ENCODE measurements at regions not wholly inside any gene's neighbourhood (a gene's known extent, or its start where the extent isn't known, plus 50 kb on each side); places are given as distances from the start of the nearest gene placed in this dataset.

GRCh38 chr1:17994046-17994445 is 113.6 kb upstream of the IGSF21 start:
- no peak for DNase-seq (ENCODE audit: low spot score in 2 of 2)
- no peak for TF ChIP-seq POLR2A (IDR thresholded peaks at IDR 0.05)
- H3K4me3 ChIP-seq (ENCODE audit: low read depth, poor library complexity, severe bottlenecking): no peak overlapping the region
- WGBS, 2 donors: 74 to 85% methylated on average over 5 of the region's 5 CpGs
- intact Hi-C loops (cut with DNase I; ENCODE audit: low total_unique reads): no loop called here

GRCh38 chr1:17995480-17995879 is 112.1 kb upstream of the IGSF21 start:
- no peak overlapping the region for H3K4me3 ChIP-seq (ENCODE audit: low read depth, poor library complexity, severe bottlenecking)
- no peak for TF ChIP-seq POLR2A (IDR thresholded peaks at IDR 0.05)
- no peak for DNase-seq (ENCODE audit: low spot score in 2 of 2)
- intact Hi-C loops (cut with DNase I; ENCODE audit: low total_unique reads): no loop called here
- 91 to 94% methylated on average over 1 of the region's 1 CpG for WGBS, 2 donors

- DNase-seq (ENCODE audit: low spot score in 2 of 2): no peak
- 70 to 72% methylated on average over 6 of the region's 6 CpGs for WGBS, 2 donors
- no peak overlapping the region for H3K4me3 ChIP-seq (ENCODE audit: low read depth, poor library complexity, severe bottlenecking)
- TF ChIP-seq POLR2A (IDR thresholded peaks at IDR 0.05) (no peak), CTCF (IDR thresholded peaks at IDR 0.05) (no peak)
- intact Hi-C loops (cut with DNase I; ENCODE audit: low total_unique reads): no loop called here
Observed at GRCh38 chr1:17998889-17999288, 108.7 kb upstream of the IGSF21 start.

- WGBS, 2 donors: 62% methylated on average over 3 of the region's 3 CpGs
- no peak overlapping the region for H3K4me3 ChIP-seq (ENCODE audit: low read depth, poor library complexity, severe bottlenecking)
- DNase-seq (ENCODE audit: low spot score in 2 of 2): no peak
- intact Hi-C loops (cut with DNase I; ENCODE audit: low total_unique reads): no loop called here
- TF ChIP-seq CTCF (IDR thresholded peaks at IDR 0.05) (no peak), POLR2A (IDR thresholded peaks at IDR 0.05) (no peak)
Observed at GRCh38 chr1:17999884-18000283, 107.7 kb upstream of the IGSF21 start.

- TF ChIP-seq POLR2A (IDR thresholded peaks at IDR 0.05): no peak
- TF ChIP-seq CTCF (IDR thresholded peaks at IDR 0.05): no peak
- no peak for DNase-seq (ENCODE audit: low spot score in 2 of 2)
- 64 to 70% methylated on average over 8 of the region's 8 CpGs for WGBS, 2 donors
- intact Hi-C loops (cut with DNase I; ENCODE audit: low total_unique reads): no loop called here
- no peak overlapping the region for H3K4me3 ChIP-seq (ENCODE audit: low read depth, poor library complexity, severe bottlenecking)
Observed at GRCh38 chr1:18001725-18002124, 105.9 kb upstream of the IGSF21 start.

- H3K4me3 ChIP-seq (ENCODE audit: low read depth, poor library complexity, severe bottlenecking): no peak overlapping the region
- no peak for DNase-seq (ENCODE audit: low spot score in 2 of 2)
- WGBS, 2 donors: 75 to 76% methylated on average over 7 of the region's 7 CpGs
- intact Hi-C loops (cut with DNase I; ENCODE audit: low total_unique reads): no loop called here
- TF ChIP-seq CTCF (IDR thresholded peaks at IDR 0.05) (no peak), POLR2A (IDR thresholded peaks at IDR 0.05) (no peak)
Observed at GRCh38 chr1:18004278-18004677, 103.3 kb upstream of the IGSF21 start.

- no peak overlapping the region for H3K4me3 ChIP-seq (ENCODE audit: low read depth, poor library complexity, severe bottlenecking)
- DNase-seq (ENCODE audit: low spot score in 2 of 2): no peak
- no peak for TF ChIP-seq CTCF (IDR thresholded peaks at IDR 0.05)
- no peak for TF ChIP-seq POLR2A (IDR thresholded peaks at IDR 0.05)
- intact Hi-C loops (cut with DNase I; ENCODE audit: low total_unique reads): no loop called here
- 60 to 89% methylated on average over 2 of the region's 2 CpGs for WGBS, 2 donors
Observed at GRCh38 chr1:18005238-18005637, 102.4 kb upstream of the IGSF21 start.
